Body of pancreas (tissue), 4 donors: ENCODE measurements at regions not wholly inside any gene's neighbourhood (a gene's known extent, or its start where the extent isn't known, plus 50 kb on each side); places are given as distances from the start of the nearest gene placed in this dataset.

Source experiments
- POLR2A ChIP-seq, 3 donors: fragments of 450-650 bp; IDR thresholded peaks; one replicate each; pipeline ENCODE4 v1.6.1; 2016; ENCODE audit warnings: antibody characterized with exemption in 3 of 3, mild to moderate bottlenecking in 2 of 3
- TF ChIP-seq, protein P1 (sequence below), 7 experiments: fragments of 450-650 bp in 4 of 7; fragments of 200-600 bp in 3 of 7; sonication (generic) in 3 of 7; IDR thresholded peaks; one replicate each; pipeline ENCODE4 v1.5.1; 2016 to 2019; ENCODE audit warnings: antibody characterized with exemption in 7 of 7

DNA sequence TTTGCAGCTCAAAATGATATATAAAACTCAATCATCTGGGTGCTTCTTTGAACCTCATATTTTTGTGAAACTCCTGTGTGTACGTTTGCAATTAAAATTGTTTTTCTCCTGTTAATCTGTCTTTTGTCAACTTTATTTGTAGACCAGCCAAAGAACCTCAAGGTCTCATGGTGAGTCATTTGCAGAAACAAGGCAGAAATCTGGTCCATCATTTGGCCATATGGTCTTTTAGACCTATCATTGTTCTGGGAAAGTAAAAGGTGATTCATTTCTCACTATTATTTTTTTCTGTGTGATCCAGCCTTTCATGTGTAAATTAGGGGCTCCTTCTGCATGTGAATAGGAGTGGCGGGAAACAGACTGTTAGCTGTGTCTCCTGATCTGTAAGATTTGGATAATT lies 399.1 kb upstream of the DDI1 start:
- TF ChIP-seq, protein P1, sequence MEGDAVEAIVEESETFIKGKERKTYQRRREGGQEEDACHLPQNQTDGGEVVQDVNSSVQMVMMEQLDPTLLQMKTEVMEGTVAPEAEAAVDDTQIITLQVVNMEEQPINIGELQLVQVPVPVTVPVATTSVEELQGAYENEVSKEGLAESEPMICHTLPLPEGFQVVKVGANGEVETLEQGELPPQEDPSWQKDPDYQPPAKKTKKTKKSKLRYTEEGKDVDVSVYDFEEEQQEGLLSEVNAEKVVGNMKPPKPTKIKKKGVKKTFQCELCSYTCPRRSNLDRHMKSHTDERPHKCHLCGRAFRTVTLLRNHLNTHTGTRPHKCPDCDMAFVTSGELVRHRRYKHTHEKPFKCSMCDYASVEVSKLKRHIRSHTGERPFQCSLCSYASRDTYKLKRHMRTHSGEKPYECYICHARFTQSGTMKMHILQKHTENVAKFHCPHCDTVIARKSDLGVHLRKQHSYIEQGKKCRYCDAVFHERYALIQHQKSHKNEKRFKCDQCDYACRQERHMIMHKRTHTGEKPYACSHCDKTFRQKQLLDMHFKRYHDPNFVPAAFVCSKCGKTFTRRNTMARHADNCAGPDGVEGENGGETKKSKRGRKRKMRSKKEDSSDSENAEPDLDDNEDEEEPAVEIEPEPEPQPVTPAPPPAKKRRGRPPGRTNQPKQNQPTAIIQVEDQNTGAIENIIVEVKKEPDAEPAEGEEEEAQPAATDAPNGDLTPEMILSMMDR (IDR thresholded peaks at IDR 0.05) = no peak
- no peak for TF ChIP-seq POLR2A (IDR thresholded peaks at IDR 0.05)
